ENCODE measurements at regions not wholly inside any gene's neighbourhood (a gene's known extent, or its start where the extent isn't known, plus 50 kb on each side); places are given as distances from the start of the nearest gene placed in this dataset.
"Not testable (repeated sequence)": the region's sequence is repeated elsewhere in the genome, so short reads cannot be mapped to it uniquely, and the experiment has no call there.

DNA sequence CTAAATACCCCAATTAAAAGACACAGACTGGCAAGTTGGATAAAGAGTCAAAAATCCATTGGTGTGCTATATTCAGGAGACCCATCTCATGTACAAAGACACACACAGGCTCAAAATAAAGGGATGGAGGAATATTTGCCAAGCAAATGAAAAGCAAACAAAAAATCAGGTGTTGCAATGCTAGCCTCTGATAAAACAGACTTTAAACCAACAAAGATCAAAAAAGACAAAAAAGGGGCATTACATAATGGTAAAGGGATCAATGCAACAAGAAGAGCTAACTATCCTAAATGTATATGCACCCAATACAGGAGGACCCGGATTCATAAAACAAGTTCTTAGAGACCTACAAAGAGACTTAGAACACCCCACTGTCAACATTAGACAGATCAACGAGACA is 177.4 kb downstream of the RAMP3 start:
- not testable (repeated sequence) for H3K27ac ChIP-seq (ENCODE audit: insufficient read depth, low read length, poor library complexity, severe bottlenecking); H3K27me3 ChIP-seq (replicated peaks; ENCODE audit: control insufficient read depth, insufficient read depth, low read length, poor library complexity, severe bottlenecking); DNase-seq; H3K4me3 ChIP-seq (ENCODE audit: insufficient read depth, low read depth, low read length, poor library complexity, severe bottlenecking); H3K9me3 ChIP-seq (ENCODE audit: control insufficient read depth, low read length); H3K4me1 ChIP-seq (ENCODE audit: control insufficient read depth, insufficient read depth, low read length, poor library complexity, severe bottlenecking); H3K36me3 ChIP-seq (ENCODE audit: control insufficient read depth, insufficient read depth, low read length)

DNA sequence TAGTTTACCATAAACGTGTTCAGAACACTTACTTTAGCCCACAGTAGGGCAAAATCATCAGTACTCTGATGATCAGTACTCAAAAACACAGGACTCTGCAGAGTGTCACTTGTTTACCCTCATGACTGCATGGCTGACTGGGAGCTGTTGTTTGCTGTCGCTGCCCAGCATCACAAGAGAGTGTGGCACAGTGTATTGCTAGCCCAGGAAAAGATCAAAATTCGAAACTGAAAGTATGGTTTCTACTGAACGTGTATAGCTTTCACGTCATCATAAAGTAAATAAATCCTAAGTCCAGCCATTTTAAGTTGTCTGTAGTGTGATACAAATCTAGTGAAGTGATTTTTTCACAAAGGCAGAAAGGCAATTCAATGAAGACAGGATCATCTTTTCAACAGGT is 184.6 kb downstream of the RAMP3 start:
- Histone ChIP-seq H3K4me3 (ENCODE audit: insufficient read depth, low read depth, low read length, poor library complexity, severe bottlenecking) (no peak overlapping the region), H3K27ac (ENCODE audit: insufficient read depth, low read length, poor library complexity, severe bottlenecking) (no peak overlapping the region), H3K4me1 (ENCODE audit: control insufficient read depth, insufficient read depth, low read length, poor library complexity, severe bottlenecking) (no peaks in the 10 kb centered on the region), H3K36me3 (ENCODE audit: control insufficient read depth, insufficient read depth, low read length) (no peaks in the 10 kb centered on the region), H3K27me3 (replicated peaks; ENCODE audit: control insufficient read depth, insufficient read depth, low read length, poor library complexity, severe bottlenecking) (no peaks in the 10 kb centered on the region), H3K9me3 (ENCODE audit: control insufficient read depth, low read length) (no peaks in the 10 kb centered on the region)
- no peak for DNase-seq

DNA sequence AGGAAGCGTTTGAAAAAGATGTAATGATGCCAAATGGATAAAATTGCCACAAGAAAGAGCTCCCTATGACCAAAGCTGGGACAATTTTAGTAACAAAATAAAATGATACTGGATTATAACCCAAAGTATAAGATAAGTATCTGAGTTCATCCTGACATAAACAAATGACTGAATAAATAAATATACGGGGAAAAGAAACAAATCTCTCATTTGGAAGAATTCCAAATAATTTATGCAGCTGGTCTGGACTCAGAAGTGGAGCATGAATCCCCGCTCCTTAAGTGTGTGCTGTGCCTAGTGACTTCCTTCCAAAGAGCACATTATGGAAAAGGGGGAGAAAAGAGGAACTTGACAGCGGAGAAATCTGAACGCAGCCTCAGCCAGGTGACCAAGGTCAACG is 186.2 kb downstream of the RAMP3 start:
- no peak overlapping the region for H3K4me3 ChIP-seq (ENCODE audit: insufficient read depth, low read depth, low read length, poor library complexity, severe bottlenecking)
- no peaks in the 10 kb centered on the region for H3K4me1 ChIP-seq (ENCODE audit: control insufficient read depth, insufficient read depth, low read length, poor library complexity, severe bottlenecking)
- no peaks in the 10 kb centered on the region for H3K27me3 ChIP-seq (replicated peaks; ENCODE audit: control insufficient read depth, insufficient read depth, low read length, poor library complexity, severe bottlenecking)
- H3K9me3 ChIP-seq (ENCODE audit: control insufficient read depth, low read length) = no peaks in the 10 kb centered on the region
- H3K36me3 ChIP-seq (ENCODE audit: control insufficient read depth, insufficient read depth, low read length) = no peaks in the 10 kb centered on the region
- H3K27ac ChIP-seq (ENCODE audit: insufficient read depth, low read length, poor library complexity, severe bottlenecking) = no peak overlapping the region
- DNase-seq = no peak

- no peak for DNase-seq
- Histone ChIP-seq H3K9me3 (ENCODE audit: control insufficient read depth, low read length) (no peaks in the 10 kb centered on the region), H3K4me3 (ENCODE audit: insufficient read depth, low read depth, low read length, poor library complexity, severe bottlenecking) (no peak overlapping the region)
Measured at GRCh38 chr7:45347804-45348203, 190.2 kb downstream of the RAMP3 start.

DNA sequence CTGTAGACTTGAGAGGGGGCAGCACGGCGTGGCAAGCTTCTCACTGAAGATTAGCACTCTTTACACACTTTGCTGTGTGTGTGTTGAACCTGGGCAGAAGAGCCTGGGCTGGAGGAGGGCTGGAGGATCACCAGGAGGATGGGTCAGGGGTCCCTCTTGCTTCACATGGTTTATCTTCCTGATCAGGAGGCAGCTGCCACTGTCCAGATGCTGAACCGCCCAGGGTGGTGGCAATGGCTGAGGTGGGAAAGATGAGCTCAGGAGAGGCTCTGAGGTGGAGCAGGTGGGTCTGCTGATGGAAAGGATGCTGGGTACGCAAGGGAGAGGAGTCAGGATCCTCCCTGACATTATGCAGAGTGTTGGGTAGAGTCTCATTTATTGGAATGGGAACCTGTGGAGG is 191.5 kb downstream of the RAMP3 start:
- no peak overlapping the region for H3K4me3 ChIP-seq (ENCODE audit: insufficient read depth, low read depth, low read length, poor library complexity, severe bottlenecking)
- DNase-seq = no peak
- H3K36me3 ChIP-seq (ENCODE audit: control insufficient read depth, insufficient read depth, low read length) = no peaks in the 10 kb centered on the region
- H3K27ac ChIP-seq (ENCODE audit: insufficient read depth, low read length, poor library complexity, severe bottlenecking) = no peak overlapping the region
- H3K4me1 ChIP-seq (ENCODE audit: control insufficient read depth, insufficient read depth, low read length, poor library complexity, severe bottlenecking) = no peaks in the 10 kb centered on the region
- no peaks in the 10 kb centered on the region for H3K9me3 ChIP-seq (ENCODE audit: control insufficient read depth, low read length)
- peaks cover 2% of the 10 kb centered on the region for H3K27me3 ChIP-seq (replicated peaks; ENCODE audit: control insufficient read depth, insufficient read depth, low read length, poor library complexity, severe bottlenecking)

More at GRCh38 chr7:45347804-45348203, 190.2 kb downstream of the RAMP3 start:
- H3K27me3 ChIP-seq (replicated peaks; ENCODE audit: control insufficient read depth, insufficient read depth, low read length, poor library complexity, severe bottlenecking) = peaks cover 2% of the 10 kb centered on the region
- H3K36me3 ChIP-seq (ENCODE audit: control insufficient read depth, insufficient read depth, low read length) = no peaks in the 10 kb centered on the region
- H3K4me1 ChIP-seq (ENCODE audit: control insufficient read depth, insufficient read depth, low read length, poor library complexity, severe bottlenecking) = no peaks in the 10 kb centered on the region
- H3K27ac ChIP-seq (ENCODE audit: insufficient read depth, low read length, poor library complexity, severe bottlenecking) = no peak overlapping the region

GRCh38 chr7:45350896-45351295 is 193.3 kb downstream of the RAMP3 start:
- Histone ChIP-seq H3K36me3 (ENCODE audit: control insufficient read depth, insufficient read depth, low read length) (no peaks in the 10 kb centered on the region), H3K27me3 (replicated peaks; ENCODE audit: control insufficient read depth, insufficient read depth, low read length, poor library complexity, severe bottlenecking) (peaks cover 2% of the 10 kb centered on the region)

DNA sequence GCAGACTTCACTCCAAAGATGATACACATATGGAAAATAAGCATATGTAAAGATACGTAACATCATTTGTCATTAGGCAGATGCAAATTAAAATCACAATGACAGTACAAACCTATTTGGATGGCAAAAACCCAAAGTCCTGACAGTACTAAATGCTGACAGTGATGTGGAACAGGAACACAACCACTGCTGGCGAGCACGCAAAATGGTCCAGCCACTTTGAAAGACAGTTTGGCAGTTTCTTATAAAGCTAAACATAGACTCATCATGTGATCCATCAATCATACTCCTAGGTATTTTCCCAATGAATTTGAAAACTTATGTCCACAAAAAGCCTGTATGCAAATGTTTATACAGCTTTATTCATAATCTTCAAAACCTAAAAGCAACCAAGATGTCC is 200.7 kb downstream of the RAMP3 start:
- no peaks in the 10 kb centered on the region for H3K36me3 ChIP-seq (ENCODE audit: control insufficient read depth, insufficient read depth, low read length)
- H3K4me3 ChIP-seq (ENCODE audit: insufficient read depth, low read depth, low read length, poor library complexity, severe bottlenecking) = no peak overlapping the region
- H3K27me3 ChIP-seq (replicated peaks; ENCODE audit: control insufficient read depth, insufficient read depth, low read length, poor library complexity, severe bottlenecking) = peaks cover 2% of the 10 kb centered on the region
- no peaks in the 10 kb centered on the region for H3K4me1 ChIP-seq (ENCODE audit: control insufficient read depth, insufficient read depth, low read length, poor library complexity, severe bottlenecking)
- no peak for DNase-seq
- no peak overlapping the region for H3K27ac ChIP-seq (ENCODE audit: insufficient read depth, low read length, poor library complexity, severe bottlenecking)
- no peaks in the 10 kb centered on the region for H3K9me3 ChIP-seq (ENCODE audit: control insufficient read depth, low read length)

More at GRCh38 chr7:45350896-45351295, 193.3 kb downstream of the RAMP3 start:
- Histone ChIP-seq H3K27ac (ENCODE audit: insufficient read depth, low read length, poor library complexity, severe bottlenecking) (no peak overlapping the region), H3K4me1 (ENCODE audit: control insufficient read depth, insufficient read depth, low read length, poor library complexity, severe bottlenecking) (no peaks in the 10 kb centered on the region), H3K4me3 (ENCODE audit: insufficient read depth, low read depth, low read length, poor library complexity, severe bottlenecking) (no peak overlapping the region), H3K9me3 (ENCODE audit: control insufficient read depth, low read length) (no peaks in the 10 kb centered on the region)
- DNase-seq = no peak

DNA sequence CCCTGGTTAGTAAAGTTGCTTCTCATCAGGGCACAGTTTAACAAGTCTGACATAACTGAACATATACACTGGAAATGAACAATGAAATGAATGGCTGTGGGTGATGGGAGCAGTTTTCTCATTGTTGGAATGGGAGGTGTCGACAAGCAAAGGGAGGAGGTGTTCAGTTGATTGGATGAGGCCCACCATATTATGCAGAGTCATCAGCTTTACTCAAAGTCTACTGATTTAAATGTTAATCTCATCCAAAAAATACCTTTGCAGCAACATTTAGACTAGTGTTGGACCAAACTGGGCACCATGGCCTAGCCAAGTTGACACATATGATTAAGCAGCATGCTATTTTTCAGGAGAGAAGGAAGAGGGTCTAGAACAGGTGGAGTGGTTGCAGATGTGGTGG is 201.7 kb downstream of the RAMP3 start:
- Histone ChIP-seq H3K27ac (ENCODE audit: insufficient read depth, low read length, poor library complexity, severe bottlenecking) (no peak overlapping the region), H3K36me3 (ENCODE audit: control insufficient read depth, insufficient read depth, low read length) (no peaks in the 10 kb centered on the region), H3K4me3 (ENCODE audit: insufficient read depth, low read depth, low read length, poor library complexity, severe bottlenecking) (no peak overlapping the region), H3K4me1 (ENCODE audit: control insufficient read depth, insufficient read depth, low read length, poor library complexity, severe bottlenecking) (no peaks in the 10 kb centered on the region), H3K27me3 (replicated peaks; ENCODE audit: control insufficient read depth, insufficient read depth, low read length, poor library complexity, severe bottlenecking) (peaks cover 4% of the 10 kb centered on the region), H3K9me3 (ENCODE audit: control insufficient read depth, low read length) (no peaks in the 10 kb centered on the region)
- no peak for DNase-seq

GRCh38 chr7:45359776-45360175 is 202.2 kb downstream of the RAMP3 start:
- no peak overlapping the region for H3K4me3 ChIP-seq (ENCODE audit: insufficient read depth, low read depth, low read length, poor library complexity, severe bottlenecking)
- no peaks in the 10 kb centered on the region for H3K4me1 ChIP-seq (ENCODE audit: control insufficient read depth, insufficient read depth, low read length, poor library complexity, severe bottlenecking)
- H3K27ac ChIP-seq (ENCODE audit: insufficient read depth, low read length, poor library complexity, severe bottlenecking) = no peak overlapping the region
- peaks cover 4% of the 10 kb centered on the region for H3K27me3 ChIP-seq (replicated peaks; ENCODE audit: control insufficient read depth, insufficient read depth, low read length, poor library complexity, severe bottlenecking)
- H3K36me3 ChIP-seq (ENCODE audit: control insufficient read depth, insufficient read depth, low read length) = no peaks in the 10 kb centered on the region
- DNase-seq = no peak
- H3K9me3 ChIP-seq (ENCODE audit: control insufficient read depth, low read length) = no peaks in the 10 kb centered on the region

DNA sequence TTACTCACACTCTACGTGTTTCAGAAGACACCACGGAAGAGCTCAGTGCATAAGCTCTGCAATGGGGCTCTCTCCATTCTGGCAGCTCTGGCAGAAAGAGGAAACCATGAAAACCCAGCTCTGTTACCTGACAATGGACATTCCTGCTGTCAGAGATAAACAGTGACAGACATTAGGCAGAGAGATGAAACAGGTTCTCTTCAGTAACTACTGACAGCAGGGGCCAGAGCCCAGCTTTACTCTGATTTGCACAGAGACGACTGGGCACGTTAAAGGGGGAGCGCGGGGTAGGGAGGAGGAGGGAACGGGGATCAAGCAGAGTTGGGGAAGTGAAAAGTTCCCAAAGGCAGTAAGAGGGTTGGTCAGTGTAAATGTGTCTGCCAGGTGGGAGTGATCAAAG is 206.1 kb downstream of the RAMP3 start:
- H3K27ac ChIP-seq (ENCODE audit: insufficient read depth, low read length, poor library complexity, severe bottlenecking) = no peak overlapping the region
- H3K9me3 ChIP-seq (ENCODE audit: control insufficient read depth, low read length) = no peaks in the 10 kb centered on the region
- no peaks in the 10 kb centered on the region for H3K4me1 ChIP-seq (ENCODE audit: control insufficient read depth, insufficient read depth, low read length, poor library complexity, severe bottlenecking)
- H3K4me3 ChIP-seq (ENCODE audit: insufficient read depth, low read depth, low read length, poor library complexity, severe bottlenecking) = no peak overlapping the region
- H3K36me3 ChIP-seq (ENCODE audit: control insufficient read depth, insufficient read depth, low read length) = no peaks in the 10 kb centered on the region
- no peak for DNase-seq
- peaks cover 2% of the 10 kb centered on the region for H3K27me3 ChIP-seq (replicated peaks; ENCODE audit: control insufficient read depth, insufficient read depth, low read length, poor library complexity, severe bottlenecking)

DNA sequence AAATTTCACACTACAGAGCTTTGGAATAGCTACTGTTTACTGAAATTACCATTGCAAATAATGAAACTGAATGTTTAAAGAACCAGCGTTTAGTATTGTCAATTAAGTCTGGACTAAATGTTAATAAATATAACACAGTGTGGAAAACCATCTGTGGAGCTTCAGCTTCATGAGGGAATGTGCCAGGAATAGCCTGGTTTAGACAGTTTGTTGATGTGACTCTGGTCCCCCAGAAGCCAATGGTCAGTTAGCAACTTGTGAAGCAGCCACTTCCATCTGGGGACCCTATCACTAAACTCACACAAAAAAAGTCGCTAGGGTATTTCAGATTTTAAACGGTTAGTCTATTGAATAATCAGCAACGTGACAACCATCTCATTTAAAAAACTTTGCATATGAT is 207.8 kb downstream of the RAMP3 start:
- no peaks in the 10 kb centered on the region for H3K4me1 ChIP-seq (ENCODE audit: control insufficient read depth, insufficient read depth, low read length, poor library complexity, severe bottlenecking)
- no peak overlapping the region for H3K27ac ChIP-seq (ENCODE audit: insufficient read depth, low read length, poor library complexity, severe bottlenecking)
- no peaks in the 10 kb centered on the region for H3K36me3 ChIP-seq (ENCODE audit: control insufficient read depth, insufficient read depth, low read length)
- H3K4me3 ChIP-seq (ENCODE audit: insufficient read depth, low read depth, low read length, poor library complexity, severe bottlenecking) = no peak overlapping the region
- no peaks in the 10 kb centered on the region for H3K9me3 ChIP-seq (ENCODE audit: control insufficient read depth, low read length)
- DNase-seq = no peak
- H3K27me3 ChIP-seq (replicated peaks; ENCODE audit: control insufficient read depth, insufficient read depth, low read length, poor library complexity, severe bottlenecking) = peaks cover 2% of the 10 kb centered on the region
